Cardiac muscle cell (in vitro differentiated cells and primary cell): ENCODE measurements at regions not wholly inside any gene's neighbourhood (a gene's known extent, or its start where the extent isn't known, plus 50 kb on each side); places are given as distances from the start of the nearest gene placed in this dataset.

Experiments
- DNase-seq, 2 donors: peaks; one replicate each; pipeline versions ENCODE4 v3.0.0 to v3.0.0-alpha.2; 2010 to 2017; ENCODE audit warnings: low read depth in 1 of 2, low spot score in 1 of 2
- H3K27ac ChIP-seq: fragments of 200-600 bp; sonication (generic); 2 replicates; pipeline ENCODE4 v1.5.1; 2016
- H3K27me3 ChIP-seq: fragments of 200-600 bp; sonication (generic); 2 replicates; pipeline ENCODE4 v1.6.0; 2016; ENCODE audit warnings: control low read depth
- H3K36me3 ChIP-seq: fragments of 200-600 bp; sonication (generic); 2 replicates; pipeline ENCODE4 v1.5.1; 2016; ENCODE audit warnings: control low read depth
- H3K4me1 ChIP-seq: fragments of 200-600 bp; sonication (generic); 2 replicates; pipeline ENCODE4 v1.8.1; 2017; ENCODE audit warnings: low read depth, mild to moderate bottlenecking, mixed run types
- H3K4me3 ChIP-seq: fragments of 200-600 bp; sonication (generic); 2 replicates; pipeline ENCODE4 v1.5.1; 2016; ENCODE audit warnings: mild to moderate bottlenecking
- H3K9me3 ChIP-seq: fragments of 200-600 bp; sonication (generic); 2 replicates; pipeline ENCODE4 v1.5.1; 2017; ENCODE audit warnings: low read depth, mild to moderate bottlenecking, control low read depth
- TF ChIP-seq, protein P1 (sequence below): IDR thresholded peaks from 2 replicates; pipeline ENCODE4 v1.5.1; 2012; ENCODE audit warnings: low read depth, mild to moderate bottlenecking, low read length

DNA sequence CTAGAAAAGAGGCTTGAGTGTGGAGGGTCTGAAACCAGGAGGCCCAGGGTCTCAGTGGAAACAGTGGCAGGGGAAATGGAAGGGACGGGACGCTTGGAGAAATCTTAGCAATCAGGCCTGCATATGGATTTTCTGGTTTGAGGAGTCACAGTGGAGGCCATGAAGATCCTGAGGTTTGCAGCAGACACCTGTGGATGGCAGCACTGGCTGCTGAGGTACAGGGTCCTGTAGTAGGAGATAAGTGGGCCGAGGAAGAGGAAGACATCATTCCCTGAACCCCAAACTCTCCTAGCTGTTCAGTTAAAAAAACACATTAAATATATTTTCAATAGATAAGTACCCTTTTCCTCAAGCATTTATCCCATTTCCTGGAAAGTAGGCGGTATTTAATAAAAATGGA lies 208.8 kb upstream of the IGFBP3 start:
- no peak overlapping the region for H3K27ac ChIP-seq
- H3K4me1 ChIP-seq, result no peaks in the 10 kb centered on the region
- no peak overlapping the region for H3K4me3 ChIP-seq
- H3K9me3 ChIP-seq, result no peaks in the 10 kb centered on the region
- peak in 1 of 2 donors; percentile 35 for DNase-seq
- H3K36me3 ChIP-seq, result no peaks in the 10 kb centered on the region
- TF ChIP-seq, protein P1, sequence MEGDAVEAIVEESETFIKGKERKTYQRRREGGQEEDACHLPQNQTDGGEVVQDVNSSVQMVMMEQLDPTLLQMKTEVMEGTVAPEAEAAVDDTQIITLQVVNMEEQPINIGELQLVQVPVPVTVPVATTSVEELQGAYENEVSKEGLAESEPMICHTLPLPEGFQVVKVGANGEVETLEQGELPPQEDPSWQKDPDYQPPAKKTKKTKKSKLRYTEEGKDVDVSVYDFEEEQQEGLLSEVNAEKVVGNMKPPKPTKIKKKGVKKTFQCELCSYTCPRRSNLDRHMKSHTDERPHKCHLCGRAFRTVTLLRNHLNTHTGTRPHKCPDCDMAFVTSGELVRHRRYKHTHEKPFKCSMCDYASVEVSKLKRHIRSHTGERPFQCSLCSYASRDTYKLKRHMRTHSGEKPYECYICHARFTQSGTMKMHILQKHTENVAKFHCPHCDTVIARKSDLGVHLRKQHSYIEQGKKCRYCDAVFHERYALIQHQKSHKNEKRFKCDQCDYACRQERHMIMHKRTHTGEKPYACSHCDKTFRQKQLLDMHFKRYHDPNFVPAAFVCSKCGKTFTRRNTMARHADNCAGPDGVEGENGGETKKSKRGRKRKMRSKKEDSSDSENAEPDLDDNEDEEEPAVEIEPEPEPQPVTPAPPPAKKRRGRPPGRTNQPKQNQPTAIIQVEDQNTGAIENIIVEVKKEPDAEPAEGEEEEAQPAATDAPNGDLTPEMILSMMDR, result no peak
- H3K27me3 ChIP-seq, result no peaks in the 10 kb centered on the region

DNA sequence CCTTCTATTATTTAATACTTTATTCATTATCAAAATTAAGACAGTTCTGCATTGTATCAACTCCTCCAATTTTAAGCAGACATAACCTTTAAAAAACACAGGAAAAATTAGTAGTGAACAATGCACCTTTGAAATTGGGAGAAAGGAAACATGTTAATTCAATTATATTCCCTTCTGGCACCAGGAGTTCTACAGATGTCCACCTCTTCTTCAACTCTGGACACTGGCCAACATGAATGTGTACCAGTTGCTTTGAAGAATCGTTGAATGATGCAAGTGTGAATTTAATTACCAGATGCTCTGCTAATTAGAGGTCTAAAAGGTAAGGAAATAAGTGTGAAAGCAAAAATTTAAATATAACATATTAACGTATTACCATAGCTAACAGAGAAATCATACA lies 206.7 kb upstream of the IGFBP3 start:
- Histone ChIP-seq H3K27me3 (no peaks in the 10 kb centered on the region), H3K4me3 (no peak overlapping the region), H3K4me1 (no peaks in the 10 kb centered on the region), H3K27ac (no peak overlapping the region), H3K9me3 (no peaks in the 10 kb centered on the region), H3K36me3 (no peaks in the 10 kb centered on the region)
- no peak for DNase-seq
- TF ChIP-seq, protein P1, result no peak

GRCh38 chr7:46126675-46127300 lies 205.7 kb upstream of the IGFBP3 start:
- H3K27ac ChIP-seq, result no peak overlapping the region
- H3K4me3 ChIP-seq, result no peak overlapping the region
- H3K4me1 ChIP-seq, result no peaks in the 10 kb centered on the region
- TF ChIP-seq, protein P1, result no peak
- no peak for DNase-seq
- H3K36me3 ChIP-seq, result no peaks in the 10 kb centered on the region
- H3K27me3 ChIP-seq, result no peaks in the 10 kb centered on the region
- H3K9me3 ChIP-seq, result no peaks in the 10 kb centered on the region

DNA sequence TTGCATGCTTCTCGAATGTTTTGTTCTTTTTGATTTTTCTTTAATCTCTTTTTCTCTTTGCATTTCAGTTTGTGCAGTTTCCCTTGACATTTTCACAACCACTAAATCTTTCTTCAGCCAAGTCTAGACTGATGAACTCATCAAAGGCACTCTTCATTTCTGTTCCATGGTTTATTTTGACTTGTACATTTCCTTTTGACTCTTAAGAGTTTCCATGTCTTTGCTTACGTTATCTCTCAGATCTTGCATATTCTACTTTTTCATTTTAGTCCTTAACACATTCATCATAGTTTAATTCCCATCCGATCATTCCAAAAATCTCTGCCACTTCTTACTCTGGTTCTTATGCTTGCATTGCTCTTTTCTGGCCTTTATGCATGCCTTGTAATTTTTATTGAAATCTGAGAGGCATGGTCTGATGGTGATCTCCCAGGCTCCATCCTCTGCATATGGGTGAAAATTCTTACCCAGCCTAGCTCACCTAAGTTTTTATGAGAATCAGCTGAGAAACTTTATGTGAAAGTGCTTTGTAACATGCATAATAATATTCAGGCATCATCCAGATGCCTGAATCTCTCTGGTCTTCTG lies 202.8 kb upstream of the IGFBP3 start:
- no peaks in the 10 kb centered on the region for H3K4me1 ChIP-seq
- no peak for DNase-seq
- no peak overlapping the region for H3K4me3 ChIP-seq
- no peaks in the 10 kb centered on the region for H3K27me3 ChIP-seq
- H3K27ac ChIP-seq, result no peak overlapping the region
- TF ChIP-seq, protein P1, result no peak
- H3K9me3 ChIP-seq, result no peaks in the 10 kb centered on the region
- H3K36me3 ChIP-seq, result no peaks in the 10 kb centered on the region

GRCh38 chr7:46115410-46115809 lies 194.3 kb upstream of the IGFBP3 start:
- Histone ChIP-seq H3K4me3 (no peak overlapping the region), H3K27me3 (no peaks in the 10 kb centered on the region), H3K36me3 (no peaks in the 10 kb centered on the region), H3K9me3 (no peaks in the 10 kb centered on the region), H3K27ac (no peak overlapping the region), H3K4me1 (peaks cover 8% of the 10 kb centered on the region)
- DNase-seq, result peak in 1 of 2 donors; percentile 4
- TF ChIP-seq, protein P1, result no peak
